ENCODE measurements at regions not wholly inside any gene's neighbourhood (a gene's known extent, or its start where the extent isn't known, plus 50 kb on each side); places are given as distances from the start of the nearest gene placed in this dataset.

DNA sequence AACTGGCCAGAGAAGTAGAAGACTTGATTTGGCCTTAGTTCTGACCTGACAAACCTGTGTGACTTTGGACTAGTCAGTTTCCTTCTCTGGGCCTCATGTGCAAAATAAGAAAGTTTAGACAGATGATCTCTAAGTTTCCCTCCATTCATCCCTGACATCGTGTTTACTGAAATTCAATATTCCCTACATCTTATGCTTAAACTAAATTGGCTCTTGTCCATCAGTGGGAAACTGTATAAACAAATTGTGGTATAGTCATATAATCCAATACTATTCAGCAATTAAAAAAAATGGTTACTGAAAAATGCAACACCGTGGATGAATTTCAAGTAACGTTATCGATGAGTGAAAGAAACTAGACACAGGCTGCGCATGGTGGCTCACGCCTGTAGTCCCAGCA is 64.4 kb upstream of the HRH1 start:
- no peaks in the 10 kb centered on the region for H3K4me1 ChIP-seq

GRCh38 chr3:11090551-11090950 is 63.7 kb upstream of the HRH1 start:
- Histone ChIP-seq H3K9me3 (no peaks in the 10 kb centered on the region), H3K27me3 (no peaks in the 10 kb centered on the region), H3K4me1 (no peaks in the 10 kb centered on the region), H3K4me3 (ENCODE audit: low read depth, low read length) (no peak overlapping the region), H3K36me3 (no peaks in the 10 kb centered on the region)
- TF ChIP-seq CTCF (IDR thresholded peaks at IDR 0.05; ENCODE audit: low read depth, low read length) = no peak
- no peak for DNase-seq

More for the DNA sequence above, 64.4 kb upstream of the HRH1 start:
- DNase-seq = no peak
- Histone ChIP-seq H3K9me3 (no peaks in the 10 kb centered on the region), H3K27me3 (no peaks in the 10 kb centered on the region), H3K36me3 (no peaks in the 10 kb centered on the region), H3K4me3 (ENCODE audit: low read depth, low read length) (no peak overlapping the region)
- no peak for TF ChIP-seq CTCF (IDR thresholded peaks at IDR 0.05; ENCODE audit: low read depth, low read length)

- no peak for DNase-seq
- Histone ChIP-seq H3K9me3 (no peaks in the 10 kb centered on the region), H3K4me1 (no peaks in the 10 kb centered on the region), H3K27me3 (no peaks in the 10 kb centered on the region), H3K36me3 (no peaks in the 10 kb centered on the region), H3K4me3 (ENCODE audit: low read depth, low read length) (no peak overlapping the region)
- no peak for TF ChIP-seq CTCF (IDR thresholded peaks at IDR 0.05; ENCODE audit: low read depth, low read length)
Measured at GRCh38 chr3:11091088-11091590, 63.2 kb upstream of the HRH1 start.

DNA sequence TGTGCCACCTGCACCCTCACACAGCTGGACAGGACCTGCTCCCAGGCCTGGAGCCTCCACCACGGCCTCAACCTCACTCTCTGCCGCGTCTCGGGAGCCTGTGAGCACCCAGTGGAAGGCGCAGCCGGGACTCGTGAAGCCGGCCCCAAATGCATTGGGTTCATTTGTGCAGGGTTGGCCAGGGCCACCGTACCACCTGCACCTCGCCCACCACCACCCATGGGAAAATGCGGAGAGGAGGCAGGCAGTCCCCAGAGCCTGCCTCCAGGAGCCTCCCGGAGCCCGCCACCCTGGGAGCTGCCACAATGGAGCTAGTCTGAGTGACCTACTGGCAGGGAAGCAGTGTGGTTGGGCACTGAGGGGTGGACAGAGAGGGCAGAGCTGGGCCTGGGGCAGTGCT is 62.5 kb upstream of the HRH1 start:
- no peaks in the 10 kb centered on the region for H3K9me3 ChIP-seq
- no peaks in the 10 kb centered on the region for H3K27me3 ChIP-seq
- no peaks in the 10 kb centered on the region for H3K36me3 ChIP-seq
- H3K4me3 ChIP-seq (ENCODE audit: low read depth, low read length) = no peak overlapping the region
- no peaks in the 10 kb centered on the region for H3K4me1 ChIP-seq
- DNase-seq = no peak
- no peak for TF ChIP-seq CTCF (IDR thresholded peaks at IDR 0.05; ENCODE audit: low read depth, low read length)

GRCh38 chr3:11093823-11094340 is 60.4 kb upstream of the HRH1 start:
- H3K4me1 ChIP-seq = no peaks in the 10 kb centered on the region
- no peaks in the 10 kb centered on the region for H3K36me3 ChIP-seq
- no peaks in the 10 kb centered on the region for H3K9me3 ChIP-seq
- no peak overlapping the region for H3K4me3 ChIP-seq (ENCODE audit: low read depth, low read length)
- H3K27me3 ChIP-seq = no peaks in the 10 kb centered on the region
- no peak for DNase-seq
- no peak for TF ChIP-seq CTCF (IDR thresholded peaks at IDR 0.05; ENCODE audit: low read depth, low read length)

GRCh38 chr3:11095932-11096265 is 58.4 kb upstream of the HRH1 start:
- TF ChIP-seq CTCF (IDR thresholded peaks at IDR 0.05; ENCODE audit: low read depth, low read length) = no peak
- Histone ChIP-seq H3K9me3 (no peaks in the 10 kb centered on the region), H3K4me1 (no peaks in the 10 kb centered on the region), H3K27me3 (no peaks in the 10 kb centered on the region), H3K4me3 (ENCODE audit: low read depth, low read length) (no peak overlapping the region), H3K36me3 (no peaks in the 10 kb centered on the region)
- no peak for DNase-seq

Data from BE2C (cell line).